22Rv1 (cell line): ENCODE measurements at regions not wholly inside any gene's neighbourhood (a gene's known extent, or its start where the extent isn't known, plus 50 kb on each side); places are given as distances from the start of the nearest gene placed in this dataset.

ENCODE experiments used
- CTCF ChIP-seq: fragments of 450-650 bp; IDR thresholded peaks from 2 replicates; pipeline ENCODE4 v1.5.1; 2017; ENCODE audit warnings: mild to moderate bottlenecking
- ZFX ChIP-seq: fragments of 450-650 bp; IDR thresholded peaks from 2 replicates; pipeline ENCODE4 v1.6.1; 2017; ENCODE audit warnings: antibody characterized with exemption, borderline replicate concordance

GRCh38 chr2:188079196-188079595 is 212.5 kb upstream of the GULP1 start:
- no peak for TF ChIP-seq CTCF
- no peak for TF ChIP-seq ZFX
